ENCODE measurements at regions not wholly inside any gene's neighbourhood (a gene's known extent, or its start where the extent isn't known, plus 50 kb on each side); places are given as distances from the start of the nearest gene placed in this dataset.
"Not testable (repeated sequence)": the region's sequence is repeated elsewhere in the genome, so short reads cannot be mapped to it uniquely, and the experiment has no call there.

GRCh38 chr12:105436636-105437035, 106.1 kb downstream of the C12orf75 start:
- DNase-seq (ENCODE audit: low read depth in 6 of 9, low spot score in 9 of 9): no peak
- no peaks in the 10 kb centered on the region for H3K27me3 ChIP-seq (ENCODE audit: control insufficient read depth in 2 of 2, insufficient read depth in 1 of 2, low read length in 1 of 2)
- WGBS: 100% methylated on average over 1 of the region's 1 CpG
- no peak overlapping the region for H3K4me3 ChIP-seq (ENCODE audit: low read length in 2 of 2)
- H3K27ac ChIP-seq (ENCODE audit: low read depth in 1 of 2, low read length in 1 of 2): no peak overlapping the region
- no peaks in the 10 kb centered on the region for H3K36me3 ChIP-seq (ENCODE audit: control insufficient read depth in 2 of 2, insufficient read depth in 2 of 2, low read length in 1 of 2)
- H3K9me3 ChIP-seq (ENCODE audit: control insufficient read depth in 2 of 2, insufficient read depth in 1 of 2, low read length in 1 of 2): no peaks in the 10 kb centered on the region
- no peaks in the 10 kb centered on the region for H3K4me1 ChIP-seq (ENCODE audit: control insufficient read depth in 2 of 2, insufficient read depth in 2 of 2, low read length in 2 of 2)

- H3K27me3 ChIP-seq (ENCODE audit: control insufficient read depth in 2 of 2, insufficient read depth in 1 of 2, low read length in 1 of 2): peaks cover 0 to 2% of the 10 kb centered on the region in 2 donors
- H3K27ac ChIP-seq (ENCODE audit: low read depth in 1 of 2, low read length in 1 of 2): no peak overlapping the region
- no peaks in the 10 kb centered on the region for H3K36me3 ChIP-seq (ENCODE audit: control insufficient read depth in 2 of 2, insufficient read depth in 2 of 2, low read length in 1 of 2)
- no peaks in the 10 kb centered on the region for H3K9me3 ChIP-seq (ENCODE audit: control insufficient read depth in 2 of 2, insufficient read depth in 1 of 2, low read length in 1 of 2)
- DNase-seq (ENCODE audit: low read depth in 6 of 9, low spot score in 9 of 9): no peak
- 98% methylated on average over 1 of the region's 1 CpG for WGBS
- H3K4me3 ChIP-seq (ENCODE audit: low read length in 2 of 2): no peak overlapping the region
- no peaks in the 10 kb centered on the region for H3K4me1 ChIP-seq (ENCODE audit: control insufficient read depth in 2 of 2, insufficient read depth in 2 of 2, low read length in 2 of 2)
Observed at GRCh38 chr12:105440037-105440664, 109.7 kb downstream of the C12orf75 start.

GRCh38 chr12:105443802-105444652, 113.5 kb downstream of the C12orf75 start:
- Histone ChIP-seq H3K4me3 (ENCODE audit: low read length in 2 of 2) (no peak overlapping the region), H3K9me3 (ENCODE audit: control insufficient read depth in 2 of 2, insufficient read depth in 1 of 2, low read length in 1 of 2) (no peaks in the 10 kb centered on the region), H3K4me1 (ENCODE audit: control insufficient read depth in 2 of 2, insufficient read depth in 2 of 2, low read length in 2 of 2) (no peaks in the 10 kb centered on the region), H3K27ac (ENCODE audit: low read depth in 1 of 2, low read length in 1 of 2) (no peak overlapping the region), H3K27me3 (ENCODE audit: control insufficient read depth in 2 of 2, insufficient read depth in 1 of 2, low read length in 1 of 2) (peaks cover 0 to 2% of the 10 kb centered on the region in 2 donors), H3K36me3 (ENCODE audit: control insufficient read depth in 2 of 2, insufficient read depth in 2 of 2, low read length in 1 of 2) (no peaks in the 10 kb centered on the region)
- DNase-seq (ENCODE audit: low read depth in 6 of 9, low spot score in 9 of 9): no peak
- 86% methylated on average over 18 of the region's 18 CpGs for WGBS

DNA sequence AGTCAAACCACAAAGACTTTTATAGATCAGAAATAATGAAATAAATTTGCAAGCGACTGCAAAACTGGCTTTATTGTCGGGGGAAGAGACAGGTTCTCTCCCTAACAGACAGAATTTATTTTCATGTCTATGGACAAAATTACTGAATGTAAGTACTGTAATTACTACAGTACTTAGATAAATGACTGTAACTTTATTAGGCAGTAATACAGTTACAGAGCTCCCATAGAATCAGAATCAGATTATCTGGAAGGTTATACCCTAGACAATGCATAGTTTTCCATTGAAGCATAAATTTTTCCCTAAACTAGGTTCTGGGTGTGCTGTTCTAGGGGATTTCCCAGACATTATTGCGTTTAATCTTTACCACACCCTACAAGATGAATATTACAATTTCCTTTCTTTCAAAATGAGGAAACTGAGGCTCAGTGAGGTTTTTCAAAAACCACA, 114.2 kb downstream of the C12orf75 start:
- Histone ChIP-seq H3K9me3 (ENCODE audit: control insufficient read depth in 2 of 2, insufficient read depth in 1 of 2, low read length in 1 of 2) (no peaks in the 10 kb centered on the region), H3K4me1 (ENCODE audit: control insufficient read depth in 2 of 2, insufficient read depth in 2 of 2, low read length in 2 of 2) (no peaks in the 10 kb centered on the region), H3K27ac (ENCODE audit: low read depth in 1 of 2, low read length in 1 of 2) (no peak overlapping the region), H3K36me3 (ENCODE audit: control insufficient read depth in 2 of 2, insufficient read depth in 2 of 2, low read length in 1 of 2) (no peaks in the 10 kb centered on the region), H3K4me3 (ENCODE audit: low read length in 2 of 2) (no peak overlapping the region), H3K27me3 (ENCODE audit: control insufficient read depth in 2 of 2, insufficient read depth in 1 of 2, low read length in 1 of 2) (peaks cover 0 to 2% of the 10 kb centered on the region in 2 donors)
- no peak for DNase-seq (ENCODE audit: low read depth in 6 of 9, low spot score in 9 of 9)
- 60% methylated on average over 3 of the region's 3 CpGs for WGBS

GRCh38 chr12:105445249-105445648, 114.8 kb downstream of the C12orf75 start:
- H3K4me1 ChIP-seq (ENCODE audit: control insufficient read depth in 2 of 2, insufficient read depth in 2 of 2, low read length in 2 of 2): no peaks in the 10 kb centered on the region
- H3K9me3 ChIP-seq (ENCODE audit: control insufficient read depth in 2 of 2, insufficient read depth in 1 of 2, low read length in 1 of 2): no peaks in the 10 kb centered on the region
- no peak overlapping the region for H3K4me3 ChIP-seq (ENCODE audit: low read length in 2 of 2)
- peaks cover 0 to 2% of the 10 kb centered on the region in 2 donors for H3K27me3 ChIP-seq (ENCODE audit: control insufficient read depth in 2 of 2, insufficient read depth in 1 of 2, low read length in 1 of 2)
- DNase-seq (ENCODE audit: low read depth in 6 of 9, low spot score in 9 of 9): no peak
- H3K36me3 ChIP-seq (ENCODE audit: control insufficient read depth in 2 of 2, insufficient read depth in 2 of 2, low read length in 1 of 2): no peaks in the 10 kb centered on the region
- H3K27ac ChIP-seq (ENCODE audit: low read depth in 1 of 2, low read length in 1 of 2): no peak overlapping the region
- 91% methylated on average over 3 of the region's 3 CpGs for WGBS

- no peak for DNase-seq (ENCODE audit: low read depth in 6 of 9, low spot score in 9 of 9)
Observed at GRCh38 chr12:105445649-105446048, 115.2 kb downstream of the C12orf75 start.

GRCh38 chr12:105446460-105446859, 116.0 kb downstream of the C12orf75 start:
- not testable (repeated sequence) for DNase-seq (ENCODE audit: low read depth in 6 of 9, low spot score in 9 of 9); H3K4me3 ChIP-seq (ENCODE audit: low read length in 2 of 2); H3K27me3 ChIP-seq (ENCODE audit: control insufficient read depth in 2 of 2, insufficient read depth in 1 of 2, low read length in 1 of 2); H3K4me1 ChIP-seq (ENCODE audit: control insufficient read depth in 2 of 2, insufficient read depth in 2 of 2, low read length in 2 of 2); H3K9me3 ChIP-seq (ENCODE audit: control insufficient read depth in 2 of 2, insufficient read depth in 1 of 2, low read length in 1 of 2); H3K27ac ChIP-seq (ENCODE audit: low read depth in 1 of 2, low read length in 1 of 2); H3K36me3 ChIP-seq (ENCODE audit: control insufficient read depth in 2 of 2, insufficient read depth in 2 of 2, low read length in 1 of 2)
- 96% methylated on average over 2 of the region's 2 CpGs for WGBS

More at GRCh38 chr12:105445649-105446048, 115.2 kb downstream of the C12orf75 start:
- peaks cover 0 to 2% of the 10 kb centered on the region in 2 donors for H3K27me3 ChIP-seq (ENCODE audit: control insufficient read depth in 2 of 2, insufficient read depth in 1 of 2, low read length in 1 of 2)
- H3K9me3 ChIP-seq (ENCODE audit: control insufficient read depth in 2 of 2, insufficient read depth in 1 of 2, low read length in 1 of 2): no peaks in the 10 kb centered on the region
- no peak overlapping the region for H3K27ac ChIP-seq (ENCODE audit: low read depth in 1 of 2, low read length in 1 of 2)
- WGBS: 87% methylated on average over 1 of the region's 1 CpG
- no peaks in the 10 kb centered on the region for H3K4me1 ChIP-seq (ENCODE audit: control insufficient read depth in 2 of 2, insufficient read depth in 2 of 2, low read length in 2 of 2)
- no peak overlapping the region for H3K4me3 ChIP-seq (ENCODE audit: low read length in 2 of 2)
- H3K36me3 ChIP-seq (ENCODE audit: control insufficient read depth in 2 of 2, insufficient read depth in 2 of 2, low read length in 1 of 2): no peaks in the 10 kb centered on the region

GRCh38 chr12:105449431-105449830, 118.9 kb downstream of the C12orf75 start:
- Histone ChIP-seq H3K36me3 (ENCODE audit: control insufficient read depth in 2 of 2, insufficient read depth in 2 of 2, low read length in 1 of 2) (no peaks in the 10 kb centered on the region), H3K27ac (ENCODE audit: low read depth in 1 of 2, low read length in 1 of 2) (no peak overlapping the region), H3K27me3 (ENCODE audit: control insufficient read depth in 2 of 2, insufficient read depth in 1 of 2, low read length in 1 of 2) (no peaks in the 10 kb centered on the region), H3K4me3 (ENCODE audit: low read length in 2 of 2) (no peak overlapping the region), H3K4me1 (ENCODE audit: control insufficient read depth in 2 of 2, insufficient read depth in 2 of 2, low read length in 2 of 2) (no peaks in the 10 kb centered on the region), H3K9me3 (ENCODE audit: control insufficient read depth in 2 of 2, insufficient read depth in 1 of 2, low read length in 1 of 2) (no peaks in the 10 kb centered on the region)
- WGBS: 98% methylated on average over 6 of the region's 6 CpGs
- DNase-seq (ENCODE audit: low read depth in 6 of 9, low spot score in 9 of 9): no peak

DNA sequence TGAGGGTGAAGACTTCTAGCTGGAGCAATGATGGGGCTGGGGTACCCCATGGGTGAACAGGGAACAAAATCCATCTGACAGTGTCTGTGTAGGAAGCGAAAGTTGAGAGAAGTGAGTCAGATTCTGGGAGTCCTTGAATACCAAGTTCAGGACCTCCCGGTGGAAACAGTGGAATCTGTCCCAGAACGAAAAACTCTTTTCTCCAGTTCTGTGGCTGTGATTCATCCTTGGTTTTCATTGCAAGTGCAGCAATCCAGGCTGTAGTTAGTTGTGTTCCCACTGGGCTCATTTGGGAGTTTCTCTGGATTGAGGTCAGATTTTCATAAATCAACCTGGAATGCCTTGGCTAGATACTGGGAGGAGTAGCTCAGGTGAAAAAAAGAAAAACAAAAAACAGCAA, 120.7 kb downstream of the C12orf75 start:
- WGBS: 97% methylated on average over 3 of the region's 3 CpGs
- H3K27ac ChIP-seq (ENCODE audit: low read depth in 1 of 2, low read length in 1 of 2): no peak overlapping the region
- no peaks in the 10 kb centered on the region for H3K4me1 ChIP-seq (ENCODE audit: control insufficient read depth in 2 of 2, insufficient read depth in 2 of 2, low read length in 2 of 2)
- DNase-seq (ENCODE audit: low read depth in 6 of 9, low spot score in 9 of 9): no peak
- no peaks in the 10 kb centered on the region for H3K36me3 ChIP-seq (ENCODE audit: control insufficient read depth in 2 of 2, insufficient read depth in 2 of 2, low read length in 1 of 2)
- no peaks in the 10 kb centered on the region for H3K9me3 ChIP-seq (ENCODE audit: control insufficient read depth in 2 of 2, insufficient read depth in 1 of 2, low read length in 1 of 2)
- no peak overlapping the region for H3K4me3 ChIP-seq (ENCODE audit: low read length in 2 of 2)
- no peaks in the 10 kb centered on the region for H3K27me3 ChIP-seq (ENCODE audit: control insufficient read depth in 2 of 2, insufficient read depth in 1 of 2, low read length in 1 of 2)
